ENCODE measurements at regions not wholly inside any gene's neighbourhood (a gene's known extent, or its start where the extent isn't known, plus 50 kb on each side); places are given as distances from the start of the nearest gene placed in this dataset.
"Not testable (repeated sequence)": the region's sequence is repeated elsewhere in the genome, so short reads cannot be mapped to it uniquely, and the experiment has no call there.

DNA sequence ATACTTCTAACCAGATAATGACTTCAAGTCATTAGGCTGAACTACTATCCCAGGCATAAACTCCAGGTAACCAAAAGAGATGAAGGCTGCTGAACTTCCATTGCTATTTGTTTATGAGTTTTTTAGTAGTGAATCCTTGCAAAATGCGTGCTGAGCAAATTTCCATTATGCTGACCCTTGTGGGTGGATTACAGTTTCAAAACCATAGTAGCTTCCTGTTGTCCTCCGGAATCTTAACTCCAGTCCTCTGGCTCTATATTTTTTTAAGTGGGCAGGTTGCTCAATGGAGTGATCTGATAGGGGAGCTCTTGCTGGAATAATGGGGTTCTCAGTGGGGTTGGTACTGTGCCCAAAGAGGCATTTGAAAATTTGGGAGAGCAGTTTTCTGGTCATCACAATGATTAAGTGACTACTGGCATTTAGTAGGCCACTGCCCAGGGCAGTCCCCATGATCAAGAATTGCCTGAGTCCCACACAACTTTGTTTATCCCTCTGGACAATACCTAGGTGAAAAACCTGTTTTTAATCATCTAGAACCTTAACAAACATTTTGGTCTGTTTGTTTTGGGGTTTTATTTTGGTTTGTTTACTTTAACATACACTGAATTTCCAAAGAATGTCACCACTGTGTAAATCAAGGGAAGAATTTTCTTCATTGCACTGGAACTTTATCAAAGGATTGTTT lies 302.3 kb upstream of the GATB start:
- DNase-seq (ENCODE audit: low read depth) = no peak
- TF ChIP-seq, protein P1, sequence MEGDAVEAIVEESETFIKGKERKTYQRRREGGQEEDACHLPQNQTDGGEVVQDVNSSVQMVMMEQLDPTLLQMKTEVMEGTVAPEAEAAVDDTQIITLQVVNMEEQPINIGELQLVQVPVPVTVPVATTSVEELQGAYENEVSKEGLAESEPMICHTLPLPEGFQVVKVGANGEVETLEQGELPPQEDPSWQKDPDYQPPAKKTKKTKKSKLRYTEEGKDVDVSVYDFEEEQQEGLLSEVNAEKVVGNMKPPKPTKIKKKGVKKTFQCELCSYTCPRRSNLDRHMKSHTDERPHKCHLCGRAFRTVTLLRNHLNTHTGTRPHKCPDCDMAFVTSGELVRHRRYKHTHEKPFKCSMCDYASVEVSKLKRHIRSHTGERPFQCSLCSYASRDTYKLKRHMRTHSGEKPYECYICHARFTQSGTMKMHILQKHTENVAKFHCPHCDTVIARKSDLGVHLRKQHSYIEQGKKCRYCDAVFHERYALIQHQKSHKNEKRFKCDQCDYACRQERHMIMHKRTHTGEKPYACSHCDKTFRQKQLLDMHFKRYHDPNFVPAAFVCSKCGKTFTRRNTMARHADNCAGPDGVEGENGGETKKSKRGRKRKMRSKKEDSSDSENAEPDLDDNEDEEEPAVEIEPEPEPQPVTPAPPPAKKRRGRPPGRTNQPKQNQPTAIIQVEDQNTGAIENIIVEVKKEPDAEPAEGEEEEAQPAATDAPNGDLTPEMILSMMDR (IDR thresholded peaks at IDR 0.05; ENCODE audit: insufficient read depth, low read depth, low read length, missing control alignments) = no peak
- H3K4me3 ChIP-seq (ENCODE audit: low read depth, low read length) = no peak overlapping the region

DNA sequence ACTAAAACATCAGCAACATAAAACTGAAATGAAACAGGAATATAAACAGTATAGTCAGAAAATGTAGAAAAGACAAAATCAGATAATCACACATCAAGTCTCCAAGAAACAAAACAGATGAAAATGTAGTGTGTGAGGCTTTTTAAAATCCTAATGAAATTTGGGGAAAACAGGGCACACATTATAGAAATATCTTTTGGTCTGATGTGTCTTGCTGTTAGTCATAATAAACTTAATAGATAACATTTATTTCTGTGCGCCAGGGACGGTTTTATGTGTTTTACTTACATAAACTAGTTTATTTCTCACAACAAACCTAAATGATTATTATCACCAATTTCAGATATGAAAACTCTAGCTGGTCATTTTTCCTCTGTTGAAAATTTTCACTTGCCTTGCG lies 293.9 kb upstream of the GATB start:
- TF ChIP-seq, protein P1 (IDR thresholded peaks at IDR 0.05; ENCODE audit: insufficient read depth, low read depth, low read length, missing control alignments) = no peak
- DNase-seq (ENCODE audit: low read depth) = no peak
- no peak overlapping the region for H3K4me3 ChIP-seq (ENCODE audit: low read depth, low read length)

DNA sequence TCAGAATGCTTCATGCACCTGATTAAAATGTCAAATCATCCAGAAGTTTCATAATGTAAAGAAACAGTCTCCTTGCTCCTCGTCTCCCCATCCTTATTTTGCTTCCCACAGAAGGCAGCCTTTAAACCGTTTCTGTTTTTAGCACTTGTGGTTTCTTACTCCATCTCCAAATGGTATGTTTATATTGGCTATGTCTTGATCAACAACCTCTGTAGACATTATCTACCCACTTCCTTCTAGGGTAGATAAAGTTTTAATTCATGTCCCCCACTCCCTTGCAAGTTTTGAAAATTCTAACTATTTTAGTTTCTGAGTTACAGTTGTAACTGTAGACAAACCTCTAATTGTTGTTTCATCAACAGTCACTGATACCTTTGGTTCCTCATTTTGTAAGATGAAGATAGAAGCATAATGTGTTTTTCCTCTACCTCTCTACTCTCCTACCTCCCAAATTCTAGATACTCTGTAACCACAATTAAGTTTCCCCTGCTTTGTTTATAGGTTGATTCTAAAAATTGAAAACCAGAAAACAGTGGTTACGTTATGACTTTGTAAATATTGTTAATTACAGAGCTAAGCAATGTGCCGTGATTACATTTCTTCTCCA lies 291.7 kb upstream of the GATB start:
- no peak overlapping the region for H3K4me3 ChIP-seq (ENCODE audit: low read depth, low read length)
- no peak for DNase-seq (ENCODE audit: low read depth)
- TF ChIP-seq, protein P1 (IDR thresholded peaks at IDR 0.05; ENCODE audit: insufficient read depth, low read depth, low read length, missing control alignments) = no peak

DNA sequence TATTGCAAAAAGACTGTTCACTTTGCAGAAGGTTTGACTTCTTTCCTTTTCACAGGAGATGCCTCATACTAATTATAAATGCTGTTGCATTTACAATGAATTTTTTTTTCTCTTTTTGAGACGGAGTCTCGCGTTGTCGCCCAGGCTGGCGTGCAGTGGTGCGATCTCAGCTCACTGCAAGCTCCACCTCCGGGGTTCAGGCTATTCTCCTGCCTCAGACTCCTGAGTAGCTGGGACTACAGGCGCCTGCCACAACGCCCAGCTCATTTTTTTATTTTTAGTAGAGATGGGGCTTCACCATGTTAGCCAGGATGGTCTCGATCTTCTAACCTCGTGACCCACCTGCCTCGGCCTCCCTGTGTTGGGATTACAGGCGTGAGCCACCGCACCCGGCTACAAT lies 290.5 kb upstream of the GATB start:
- DNase-seq (ENCODE audit: low read depth); H3K4me3 ChIP-seq (ENCODE audit: low read depth, low read length): not testable (repeated sequence)

DNA sequence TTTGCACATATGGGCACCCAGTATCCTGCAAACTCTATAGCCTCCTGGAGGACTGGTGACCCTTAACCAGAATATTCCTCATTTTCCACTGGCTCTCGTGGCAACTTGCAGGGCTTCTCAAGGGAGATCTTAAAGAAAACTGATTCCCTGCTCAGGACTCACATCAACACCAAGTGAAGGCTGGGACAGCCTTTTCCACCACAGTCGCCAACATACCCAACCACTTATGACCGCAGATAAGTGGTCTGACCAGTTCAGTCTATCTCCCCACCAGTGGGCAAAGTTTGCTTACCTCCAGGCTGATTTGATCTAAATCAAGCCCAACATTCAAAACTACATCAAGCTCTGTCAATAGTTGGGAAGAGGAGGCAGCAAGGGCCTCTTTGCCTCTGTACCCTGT lies 289.3 kb upstream of the GATB start:
- no peak overlapping the region for H3K4me3 ChIP-seq (ENCODE audit: low read depth, low read length)
- no peak for DNase-seq (ENCODE audit: low read depth)
- TF ChIP-seq, protein P1 (IDR thresholded peaks at IDR 0.05; ENCODE audit: insufficient read depth, low read depth, low read length, missing control alignments) = no peak

DNA sequence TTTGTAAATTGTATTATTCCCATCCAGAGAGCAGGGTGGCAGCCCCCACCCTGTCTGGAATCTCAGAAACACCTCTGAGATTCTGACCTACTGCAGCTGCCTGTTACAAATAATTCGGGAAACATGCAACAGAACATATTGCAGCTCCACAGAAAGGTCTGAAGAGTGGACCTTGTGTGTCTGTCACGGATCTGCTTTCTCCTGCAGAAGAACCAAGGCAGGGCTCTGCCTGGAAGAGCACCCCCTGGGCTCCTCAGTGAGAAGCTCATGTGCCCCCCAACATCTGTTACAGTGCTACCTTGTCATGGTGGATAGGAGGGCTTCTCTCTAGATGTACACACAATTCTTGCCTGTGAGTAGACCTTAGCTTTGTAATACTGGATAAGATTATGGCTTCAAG lies 286.6 kb upstream of the GATB start:
- no peak for DNase-seq (ENCODE audit: low read depth)
- no peak overlapping the region for H3K4me3 ChIP-seq (ENCODE audit: low read depth, low read length)
- TF ChIP-seq, protein P1 (IDR thresholded peaks at IDR 0.05; ENCODE audit: insufficient read depth, low read depth, low read length, missing control alignments) = no peak

DNA sequence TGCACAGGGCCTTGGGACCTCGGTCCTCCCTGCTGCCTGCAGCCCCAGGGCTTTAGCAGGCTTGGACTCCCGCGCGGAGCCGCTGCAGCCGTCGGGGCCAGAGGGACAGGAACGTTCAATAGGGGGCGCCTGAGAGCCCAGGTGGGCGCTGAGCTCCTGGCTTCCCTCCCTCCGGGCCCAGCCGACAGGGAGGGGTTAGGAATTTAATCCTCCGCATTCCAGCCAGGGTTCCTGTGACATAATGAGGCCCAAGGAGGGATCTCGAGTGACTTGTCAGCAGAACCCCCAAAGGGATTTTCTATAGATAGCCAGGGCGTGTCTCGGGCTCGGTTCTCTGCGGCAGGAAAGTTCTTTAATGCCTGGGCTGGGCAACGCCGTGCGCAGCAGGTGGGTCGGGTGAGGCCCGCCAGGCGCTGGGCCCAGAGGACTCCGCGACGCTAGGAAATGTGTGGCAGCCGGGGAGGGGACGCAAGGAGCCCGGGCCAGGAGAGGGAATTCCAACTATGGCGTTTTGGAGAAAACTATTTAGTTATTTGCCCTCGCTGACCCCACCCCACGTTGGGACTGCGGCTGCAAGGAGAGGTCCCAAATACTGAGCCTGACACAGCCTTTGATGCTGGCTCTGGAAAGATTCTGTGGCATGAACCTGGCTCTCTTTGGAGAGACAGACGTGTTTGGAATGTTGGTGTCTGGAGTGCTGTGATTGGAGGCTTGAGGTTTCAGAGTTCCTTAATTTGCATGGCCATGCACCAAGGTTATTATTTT lies 285.2 kb upstream of the GATB start:
- TF ChIP-seq, protein P1 (IDR thresholded peaks at IDR 0.05; ENCODE audit: insufficient read depth, low read depth, low read length, missing control alignments) = peak; percentile 31
- no peak overlapping the region for H3K4me3 ChIP-seq (ENCODE audit: low read depth, low read length)
- DNase-seq (ENCODE audit: low read depth) = no peak
